B cell (primary cell): ENCODE measurements at regions not wholly inside any gene's neighbourhood (a gene's known extent, or its start where the extent isn't known, plus 50 kb on each side); places are given as distances from the start of the nearest gene placed in this dataset.

Experiments used
- ATAC-seq: fragments of 200-7000 bp; cut with Tn5 transposase; one replicate; pipeline ENCODE4 v1.10.0; 2021; ENCODE audit warnings: low read depth, mild to moderate bottlenecking, moderate number of reproducible peaks, moderate library complexity
- CTCF ChIA-PET: fragments of 350-600 bp; sonication (Branson Sonifier 250); formaldehyde crosslinking; loops from one replicate; lab custom pipeline; 2021; ENCODE audit warnings: antibody characterized with exemption, inconsistent platforms; lab: Charles Lee
- POLR2A ChIA-PET: fragments of 350-600 bp; sonication (Branson Sonifier 250); formaldehyde crosslinking; loops from one replicate; lab custom pipeline; 2021; ENCODE audit warnings: antibody characterized with exemption; lab: Charles Lee
- DNase-seq: peaks from one replicate; pipeline ENCODE4 v3.0.0; 2013
- H2AFZ ChIP-seq: 2 replicates; pipeline ENCODE4 v1.6.1; 2012; ENCODE audit warnings: mild to moderate bottlenecking, low read depth, low read length; ENCODE audit not compliant: insufficient read depth, poor library complexity, severe bottlenecking
- H3K27ac ChIP-seq, 2 donors: 1 replicate in 1 of 2; 2 replicates in 1 of 2; pipeline ENCODE4 v1.5.1; 2012 to 2013; ENCODE audit warnings: low read length in 2 of 2, mild to moderate bottlenecking in 2 of 2, moderate library complexity in 1 of 2
- H3K27me3 ChIP-seq, 4 experiments: fragments of 200-600 bp in 1 of 4; sonication (generic) in 1 of 4; replicated peaks in 1 of 4; 1 replicate in 2 of 4; 2 replicates in 2 of 4; pipeline versions ENCODE4 v1.6.1 to v1.7.0; 2013 to 2016; ENCODE audit warnings: low read length in 3 of 4, mild to moderate bottlenecking in 2 of 4, mixed read lengths in 1 of 4, moderate library complexity in 1 of 4; ENCODE audit not compliant: insufficient read depth in 4 of 4, control insufficient read depth in 3 of 4; ENCODE audit errors: control extremely low read depth in 1 of 4
- H3K36me3 ChIP-seq, 2 experiments: replicated peaks in 1 of 2; 1 replicate in 1 of 2; 2 replicates in 1 of 2; pipeline versions ENCODE4 v1.6.1 to v1.7.1; 2013; ENCODE audit warnings: low read length in 1 of 2; ENCODE audit not compliant: insufficient read depth in 2 of 2, control insufficient read depth in 1 of 2; ENCODE audit errors: control extremely low read depth in 1 of 2, extremely low read depth in 1 of 2
- H3K4me1 ChIP-seq, 2 donors: fragments of 200-600 bp in 1 of 2; sonication (generic) in 1 of 2; 1 replicate in 1 of 2; 2 replicates in 1 of 2; pipeline versions ENCODE4 v1.5.1 to v1.6.1; 2013 to 2017; ENCODE audit warnings: low read length in 2 of 2; ENCODE audit not compliant: control insufficient read depth in 2 of 2, insufficient read depth in 2 of 2
- H3K4me2 ChIP-seq: replicated peaks from 2 replicates; pipeline ENCODE3; 2012; ENCODE audit warnings: mild to moderate bottlenecking, low read depth, low read length; ENCODE audit not compliant: poor library complexity, severe bottlenecking
- H3K4me3 ChIP-seq, 5 experiments: fragments of 200-600 bp in 1 of 5; sonication (generic) in 1 of 5; 1 replicate in 3 of 5; 2 replicates in 2 of 5; pipeline versions ENCODE4 v1.5.1 to v1.7.0; 2011 to 2016; ENCODE audit warnings: low read length in 4 of 5, mild to moderate bottlenecking in 4 of 5, low read depth in 2 of 5, control low read depth in 1 of 5, moderate library complexity in 1 of 5; ENCODE audit not compliant: insufficient read depth in 1 of 5; ENCODE audit errors: control extremely low read depth in 1 of 5, extremely low read depth in 1 of 5
- H3K79me2 ChIP-seq: fragments of 200-600 bp; sonication (generic); one replicate; pipeline ENCODE4 v1.6.0; 2016; ENCODE audit warnings: low read length; ENCODE audit not compliant: control insufficient read depth, insufficient read depth
- H3K9ac ChIP-seq: fragments of 200-600 bp; sonication (generic); 2 replicates; pipeline ENCODE4 v1.6.1; 2017; ENCODE audit warnings: mild to moderate bottlenecking, low read length, moderate library complexity
- H3K9me3 ChIP-seq, 3 donors: one replicate each; pipeline versions ENCODE4 v1.6.1 to v1.7.1; 2013; ENCODE audit warnings: low read length in 2 of 3; ENCODE audit not compliant: control insufficient read depth in 2 of 3, insufficient read depth in 1 of 3; ENCODE audit errors: control extremely low read depth in 1 of 3
- H4K20me1 ChIP-seq: 2 replicates; pipeline ENCODE4 v1.6.0; 2012; ENCODE audit warnings: mild to moderate bottlenecking, low read length; ENCODE audit not compliant: insufficient read depth, control insufficient read depth, poor library complexity, severe bottlenecking
- H3K27ac Mint-ChIP-seq: one replicate; pipeline ENCODE4 v1.8.0; 2021; ENCODE audit warnings: mixed read lengths
- H3K27me3 Mint-ChIP-seq: one replicate; pipeline ENCODE4 v1.8.0; 2021; ENCODE audit warnings: mixed read lengths
- H3K4me1 Mint-ChIP-seq: one replicate; pipeline ENCODE4 v1.8.0; 2021; ENCODE audit warnings: mixed read lengths
- H3K4me3 Mint-ChIP-seq: one replicate; pipeline ENCODE4 v1.8.0; 2021; ENCODE audit warnings: mixed read lengths
- H3K9me3 Mint-ChIP-seq: one replicate; pipeline ENCODE4 v1.8.0; 2022; ENCODE audit warnings: mixed read lengths; ENCODE audit not compliant: insufficient read depth
- CTCF ChIP-seq: fragments of 200-600 bp; IDR thresholded peaks from one replicate; pipeline ENCODE4 v1.8.0; 2022; ENCODE audit warnings: antibody characterized with exemption, mild to moderate bottlenecking
- EZH2 ChIP-seq: IDR thresholded peaks from 2 replicates; pipeline ENCODE4 v1.6.1; 2012; ENCODE audit warnings: borderline replicate concordance, low read depth, mild to moderate bottlenecking, moderate library complexity, low read length; ENCODE audit not compliant: insufficient read depth, poor library complexity, severe bottlenecking
- WGBS: methylation state at CpG from one replicate; pipeline ENCODE4 v1.1.5; 2013; ENCODE audit warnings: missing lambda C conversion rate; ENCODE audit not compliant: insufficient coverage; 5-methylcytosine and 5-hydroxymethylcytosine counted together
- intact Hi-C: fragments of 100-400 bp; cut with micrococcal nuclease; formaldehyde crosslinking; loops from one replicate; pipeline ENCODE4 v1.10.0; 2022

GRCh38 chr12:93201990-93202389 is 175.7 kb upstream of the NUDT4 start:
- H3K27me3 Mint-ChIP-seq, result peaks cover 6% of the 10 kb centered on the region
- H3K4me3 ChIP-seq, result no peak overlapping the region
- H2AFZ ChIP-seq, result no peak overlapping the region
- no peaks in the 10 kb centered on the region for H3K9me3 ChIP-seq
- H4K20me1 ChIP-seq, result no peaks in the 10 kb centered on the region
- no peak overlapping the region for H3K4me2 ChIP-seq
- no peak overlapping the region for H3K4me3 Mint-ChIP-seq
- intact Hi-C loops, result no loop called here
- ATAC-seq (no peak), DNase-seq (no peak)
- POLR2A ChIA-PET, result no interaction called here
- CTCF ChIA-PET, result interaction anchor here (0.7 kb wide), 1 partner anchor 215 kb away, joined by 3 read pairs; no protein-coding TSS in a partner anchor
- TF ChIP-seq EZH2, result no peak
- TF ChIP-seq CTCF, result no peak
- H3K4me1 Mint-ChIP-seq, result no peaks in the 10 kb centered on the region
- H3K27ac Mint-ChIP-seq, result no peak overlapping the region
- no peak overlapping the region for H3K9ac ChIP-seq
- peaks cover 2% of the 10 kb centered on the region for H3K9me3 Mint-ChIP-seq
- H3K27me3 ChIP-seq, result no peaks in the 10 kb centered on the region
- no peaks in the 10 kb centered on the region for H3K36me3 ChIP-seq
- H3K27ac ChIP-seq, result no peak overlapping the region
- H3K4me1 ChIP-seq, result no peaks in the 10 kb centered on the region
- WGBS, result 96% methylated on average over 6 of the region's 6 CpGs
- no peaks in the 10 kb centered on the region for H3K79me2 ChIP-seq

- H3K36me3 ChIP-seq, result no peaks in the 10 kb centered on the region
- no peaks in the 10 kb centered on the region for H3K79me2 ChIP-seq
- no peaks in the 10 kb centered on the region for H3K27me3 ChIP-seq
- no peak overlapping the region for H3K27ac ChIP-seq
- H3K27me3 Mint-ChIP-seq, result peaks cover 5% of the 10 kb centered on the region
- no peak overlapping the region for H3K4me3 ChIP-seq
- no peaks in the 10 kb centered on the region for H3K9me3 ChIP-seq
- DNase-seq, result no peak
- H3K9ac ChIP-seq, result no peak overlapping the region
- H3K9me3 Mint-ChIP-seq, result peaks cover 2% of the 10 kb centered on the region
- no peak overlapping the region for H2AFZ ChIP-seq
- H3K4me1 ChIP-seq, result no peaks in the 10 kb centered on the region
- CTCF ChIA-PET, result interaction anchor here (0.7 kb wide), 1 partner anchor 215 kb away, joined by 3 read pairs; no protein-coding TSS in a partner anchor
- WGBS, result no CpG with 5 or more reads among the region's 2 CpGs
- POLR2A ChIA-PET, result no interaction called here
- no peak overlapping the region for H3K27ac Mint-ChIP-seq
- H3K4me2 ChIP-seq, result no peak overlapping the region
- no peaks in the 10 kb centered on the region for H3K4me1 Mint-ChIP-seq
- no peaks in the 10 kb centered on the region for H4K20me1 ChIP-seq
- no peak overlapping the region for H3K4me3 Mint-ChIP-seq
- ATAC-seq, result no peak
- TF ChIP-seq EZH2, result no peak
- TF ChIP-seq CTCF, result no peak
- intact Hi-C loops, result no loop called here
Observed at GRCh38 chr12:93202688-93203087, 175.0 kb upstream of the NUDT4 start.
